ENCODE measurements at regions not wholly inside any gene's neighbourhood (a gene's known extent, or its start where the extent isn't known, plus 50 kb on each side); places are given as distances from the start of the nearest gene placed in this dataset.

- Histone ChIP-seq H3K4me1 (ENCODE audit: control insufficient read depth, insufficient read depth, low read length) (no peaks in the 10 kb centered on the region), H3K36me3 (ENCODE audit: control insufficient read depth, insufficient read depth, low read length) (no peaks in the 10 kb centered on the region), H3K9me3 (ENCODE audit: control insufficient read depth, low read depth, low read length) (no peaks in the 10 kb centered on the region), H3K27me3 (ENCODE audit: control insufficient read depth, insufficient read depth, low read length) (no peaks in the 10 kb centered on the region), H3K27ac (ENCODE audit: low read length) (no peak overlapping the region), H3K4me3 (ENCODE audit: low read length) (no peak overlapping the region)
- WGBS (ENCODE audit: insufficient coverage, low lambda C conversion rate): 50% methylated on average over 1 of the region's 1 CpG
- peak; percentile 39 to 71 for DNase-seq
Observed at GRCh38 chr3:8825153-8825825, 55.9 kb upstream of the OXTR start.

GRCh38 chr3:8824238-8824637 lies 54.8 kb upstream of the OXTR start:
- Histone ChIP-seq H3K4me1 (ENCODE audit: control insufficient read depth, insufficient read depth, low read length) (no peaks in the 10 kb centered on the region), H3K27ac (ENCODE audit: low read length) (no peak overlapping the region), H3K36me3 (ENCODE audit: control insufficient read depth, insufficient read depth, low read length) (no peaks in the 10 kb centered on the region), H3K27me3 (ENCODE audit: control insufficient read depth, insufficient read depth, low read length) (no peaks in the 10 kb centered on the region), H3K9me3 (ENCODE audit: control insufficient read depth, low read depth, low read length) (peaks cover 2% of the 10 kb centered on the region), H3K4me3 (ENCODE audit: low read length) (no peak overlapping the region)
- DNase-seq: no peak
- WGBS (ENCODE audit: insufficient coverage, low lambda C conversion rate): no CpG with 5 or more reads among the region's 1 CpG

DNA sequence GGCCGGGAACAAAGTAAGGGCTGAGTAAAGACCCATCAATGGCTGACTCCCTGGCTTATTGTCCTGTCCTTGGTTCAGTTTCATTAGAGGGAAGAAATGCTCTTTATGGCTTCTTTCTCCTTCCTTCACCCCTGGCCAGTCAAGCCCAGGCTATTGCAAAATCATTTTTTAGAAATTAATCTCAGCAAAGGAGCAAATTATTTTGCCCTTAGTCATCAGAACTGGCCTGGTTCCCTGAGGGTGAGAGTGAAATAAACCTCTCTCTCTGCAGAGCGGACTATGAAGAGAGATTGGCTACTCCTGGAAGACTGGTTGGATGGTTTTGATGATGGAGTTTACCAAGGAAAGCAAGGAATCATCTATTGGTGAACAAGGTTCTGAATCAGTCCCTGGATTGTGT lies 52.7 kb upstream of the OXTR start:
- no CpG with 5 or more reads among the region's 2 CpGs for WGBS (ENCODE audit: insufficient coverage, low lambda C conversion rate)
- no peak overlapping the region for H3K27ac ChIP-seq (ENCODE audit: low read length)
- H3K36me3 ChIP-seq (ENCODE audit: control insufficient read depth, insufficient read depth, low read length): no peaks in the 10 kb centered on the region
- H3K4me3 ChIP-seq (ENCODE audit: low read length): no peak overlapping the region
- H3K9me3 ChIP-seq (ENCODE audit: control insufficient read depth, low read depth, low read length): peaks cover 5% of the 10 kb centered on the region
- H3K27me3 ChIP-seq (ENCODE audit: control insufficient read depth, insufficient read depth, low read length): no peaks in the 10 kb centered on the region
- H3K4me1 ChIP-seq (ENCODE audit: control insufficient read depth, insufficient read depth, low read length): no peaks in the 10 kb centered on the region
- no peak for DNase-seq
